ENCODE measurements at regions not wholly inside any gene's neighbourhood (a gene's known extent, or its start where the extent isn't known, plus 50 kb on each side); places are given as distances from the start of the nearest gene placed in this dataset.

DNA sequence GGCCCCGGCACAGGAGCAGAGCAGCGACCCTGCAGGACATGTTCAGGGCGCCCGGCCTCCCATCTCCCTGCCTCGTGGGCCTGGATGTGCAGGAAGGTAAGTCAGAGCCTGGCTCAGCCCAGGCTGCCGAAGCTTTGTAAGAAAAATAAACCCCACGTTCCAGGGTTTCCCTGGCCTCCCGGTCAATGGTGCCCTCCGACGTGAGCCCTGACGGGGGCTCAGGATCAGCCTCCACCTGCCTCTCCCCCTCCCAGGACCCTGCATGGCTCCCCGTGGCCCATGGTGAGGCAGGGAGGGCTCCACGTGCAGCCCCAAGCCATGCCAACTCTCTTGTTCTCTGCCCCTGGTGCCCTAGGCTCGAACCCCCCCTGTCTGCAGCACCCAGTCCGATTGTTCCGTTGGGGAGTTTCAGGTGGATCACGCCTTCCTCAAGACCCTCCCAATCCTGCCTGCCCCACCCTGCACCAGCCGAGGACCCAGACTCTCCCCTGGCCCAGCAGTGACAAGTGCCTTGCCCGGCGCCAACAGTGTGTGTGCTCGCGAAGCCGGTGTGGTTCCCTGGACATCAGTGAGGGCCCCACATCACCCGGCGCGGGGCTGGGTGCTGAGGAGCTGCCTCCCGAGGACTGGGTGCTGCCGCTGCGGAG lies 73.2 kb downstream of the PDGFA start:
- peaks cover under 1% of the 10 kb centered on the region for H3K27me3 ChIP-seq

More for the DNA sequence above, 73.2 kb downstream of the PDGFA start:
- WGBS, 4 donors = 57 to 75% (median 69%) methylated on average over 15 to 29 of the region's 29 CpGs
- Histone ChIP-seq H3K36me3 (replicated peaks in 1 of 2) (no peaks in the 10 kb centered on the region), H3K4me3 (no peak overlapping the region), H3K4me1 (replicated peaks in 1 of 2) (no peaks in the 10 kb centered on the region), H3K9me3 (replicated peaks in 1 of 3) (no peaks in the 10 kb centered on the region), H3K27ac (no peak overlapping the region)
- no peak for DNase-seq
- no peak for TF ChIP-seq POLR2A (IDR thresholded peaks at IDR 0.05)
- TF ChIP-seq, protein P1, sequence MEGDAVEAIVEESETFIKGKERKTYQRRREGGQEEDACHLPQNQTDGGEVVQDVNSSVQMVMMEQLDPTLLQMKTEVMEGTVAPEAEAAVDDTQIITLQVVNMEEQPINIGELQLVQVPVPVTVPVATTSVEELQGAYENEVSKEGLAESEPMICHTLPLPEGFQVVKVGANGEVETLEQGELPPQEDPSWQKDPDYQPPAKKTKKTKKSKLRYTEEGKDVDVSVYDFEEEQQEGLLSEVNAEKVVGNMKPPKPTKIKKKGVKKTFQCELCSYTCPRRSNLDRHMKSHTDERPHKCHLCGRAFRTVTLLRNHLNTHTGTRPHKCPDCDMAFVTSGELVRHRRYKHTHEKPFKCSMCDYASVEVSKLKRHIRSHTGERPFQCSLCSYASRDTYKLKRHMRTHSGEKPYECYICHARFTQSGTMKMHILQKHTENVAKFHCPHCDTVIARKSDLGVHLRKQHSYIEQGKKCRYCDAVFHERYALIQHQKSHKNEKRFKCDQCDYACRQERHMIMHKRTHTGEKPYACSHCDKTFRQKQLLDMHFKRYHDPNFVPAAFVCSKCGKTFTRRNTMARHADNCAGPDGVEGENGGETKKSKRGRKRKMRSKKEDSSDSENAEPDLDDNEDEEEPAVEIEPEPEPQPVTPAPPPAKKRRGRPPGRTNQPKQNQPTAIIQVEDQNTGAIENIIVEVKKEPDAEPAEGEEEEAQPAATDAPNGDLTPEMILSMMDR (IDR thresholded peaks at IDR 0.05) = no peak
- intact Hi-C loops (cut with DNase I) = loop anchor here in 1 of 2 donors (10.0 kb wide), 1 partner anchor 112 kb away; no protein-coding TSS in a partner anchor

All from adrenal gland (tissue), 9 donors.